ENCODE measurements at regions not wholly inside any gene's neighbourhood (a gene's known extent, or its start where the extent isn't known, plus 50 kb on each side); places are given as distances from the start of the nearest gene placed in this dataset.

GRCh38 chr9:107228496-107229039 is 54.5 kb upstream of the RAD23B start:
- Histone ChIP-seq H2AFZ (ENCODE audit: low read length) (no peak overlapping the region), H3K79me2 (ENCODE audit: insufficient read depth, low read length) (no peaks in the 10 kb centered on the region), H3K27me3 (ENCODE audit: insufficient read depth, low read length, poor library complexity, severe bottlenecking) (peaks cover 8% of the 10 kb centered on the region), H3K9ac (ENCODE audit: low read depth, low read length, poor library complexity, severe bottlenecking) (no peak overlapping the region), H3K9me3 (ENCODE audit: insufficient read depth, low read depth, low read length) (no peaks in the 10 kb centered on the region), H3K36me3 (ENCODE audit: insufficient read depth, low read length) (no peaks in the 10 kb centered on the region), H3K4me2 (ENCODE audit: low read depth, low read length, poor library complexity, severe bottlenecking) (no peak overlapping the region), H3K9me2 (replicated peaks; ENCODE audit: low read depth, low read length) (no peaks in the 10 kb centered on the region), H4K20me1 (ENCODE audit: insufficient read depth, low read length, poor library complexity, severe bottlenecking) (no peaks in the 10 kb centered on the region), H3K4me1 (ENCODE audit: insufficient read depth, low read length, poor library complexity, severe bottlenecking) (no peaks in the 10 kb centered on the region), H3K4me3 (ENCODE audit: low read length, poor library complexity, severe bottlenecking) (no peak overlapping the region), H3F3A (ENCODE audit: low read depth) (no peaks in the 10 kb centered on the region)
- TF ChIP-seq CTCF (conservative IDR thresholded peaks at IDR 0.05; ENCODE audit: low read length) (no peak), EZH2phosphoT487 (IDR thresholded peaks at IDR 0.05; ENCODE audit: borderline replicate concordance) (no peak)

- H3K9me3 ChIP-seq (ENCODE audit: insufficient read depth, low read depth, low read length): no peaks in the 10 kb centered on the region
- TF ChIP-seq CTCF (conservative IDR thresholded peaks at IDR 0.05; ENCODE audit: low read length) (no peak), EZH2phosphoT487 (IDR thresholded peaks at IDR 0.05; ENCODE audit: borderline replicate concordance) (no peak)
- no peaks in the 10 kb centered on the region for H4K20me1 ChIP-seq (ENCODE audit: insufficient read depth, low read length, poor library complexity, severe bottlenecking)
- H3K36me3 ChIP-seq (ENCODE audit: insufficient read depth, low read length): no peaks in the 10 kb centered on the region
- H3K4me2 ChIP-seq (ENCODE audit: low read depth, low read length, poor library complexity, severe bottlenecking): no peak overlapping the region
- H3K79me2 ChIP-seq (ENCODE audit: insufficient read depth, low read length): no peaks in the 10 kb centered on the region
- H3K27me3 ChIP-seq (ENCODE audit: insufficient read depth, low read length, poor library complexity, severe bottlenecking): peaks cover 8% of the 10 kb centered on the region
- no peak overlapping the region for H2AFZ ChIP-seq (ENCODE audit: low read length)
- H3K4me3 ChIP-seq (ENCODE audit: low read length, poor library complexity, severe bottlenecking): no peak overlapping the region
- H3K9ac ChIP-seq (ENCODE audit: low read depth, low read length, poor library complexity, severe bottlenecking): no peak overlapping the region
- no peaks in the 10 kb centered on the region for H3K9me2 ChIP-seq (replicated peaks; ENCODE audit: low read depth, low read length)
- H3K4me1 ChIP-seq (ENCODE audit: insufficient read depth, low read length, poor library complexity, severe bottlenecking): no peaks in the 10 kb centered on the region
- no peaks in the 10 kb centered on the region for H3F3A ChIP-seq (ENCODE audit: low read depth)
These were observed 53.8 kb upstream of the RAD23B start for GRCh38 chr9:107229241-107229741.

Measured in Loucy (cell line).